ENCODE measurements at regions not wholly inside any gene's neighbourhood (a gene's known extent, or its start where the extent isn't known, plus 50 kb on each side); places are given as distances from the start of the nearest gene placed in this dataset.

DNA sequence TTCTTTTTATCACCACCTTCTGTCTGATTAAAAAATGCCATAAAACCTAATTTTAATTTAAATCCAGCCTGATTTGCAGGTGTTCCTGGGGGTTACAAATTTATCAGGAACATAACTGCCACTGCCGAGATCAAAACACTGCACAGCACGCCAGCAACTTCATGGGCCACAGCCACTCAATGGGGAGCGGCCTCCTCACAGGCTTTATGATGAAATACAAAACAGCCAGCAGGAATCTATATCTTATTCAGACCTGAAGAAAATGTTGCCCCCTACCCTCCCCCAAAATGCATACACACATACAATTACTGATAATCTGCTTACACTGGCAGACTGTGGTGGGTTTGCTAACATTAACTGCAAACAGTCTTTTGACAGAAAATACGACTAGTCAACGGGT, 151.7 kb upstream of the POU5F2 start:
- H3K27ac ChIP-seq: no peak overlapping the region
- no peak for ATAC-seq
- no peaks in the 10 kb centered on the region for H3K36me3 ChIP-seq
- TF ChIP-seq, protein P1, sequence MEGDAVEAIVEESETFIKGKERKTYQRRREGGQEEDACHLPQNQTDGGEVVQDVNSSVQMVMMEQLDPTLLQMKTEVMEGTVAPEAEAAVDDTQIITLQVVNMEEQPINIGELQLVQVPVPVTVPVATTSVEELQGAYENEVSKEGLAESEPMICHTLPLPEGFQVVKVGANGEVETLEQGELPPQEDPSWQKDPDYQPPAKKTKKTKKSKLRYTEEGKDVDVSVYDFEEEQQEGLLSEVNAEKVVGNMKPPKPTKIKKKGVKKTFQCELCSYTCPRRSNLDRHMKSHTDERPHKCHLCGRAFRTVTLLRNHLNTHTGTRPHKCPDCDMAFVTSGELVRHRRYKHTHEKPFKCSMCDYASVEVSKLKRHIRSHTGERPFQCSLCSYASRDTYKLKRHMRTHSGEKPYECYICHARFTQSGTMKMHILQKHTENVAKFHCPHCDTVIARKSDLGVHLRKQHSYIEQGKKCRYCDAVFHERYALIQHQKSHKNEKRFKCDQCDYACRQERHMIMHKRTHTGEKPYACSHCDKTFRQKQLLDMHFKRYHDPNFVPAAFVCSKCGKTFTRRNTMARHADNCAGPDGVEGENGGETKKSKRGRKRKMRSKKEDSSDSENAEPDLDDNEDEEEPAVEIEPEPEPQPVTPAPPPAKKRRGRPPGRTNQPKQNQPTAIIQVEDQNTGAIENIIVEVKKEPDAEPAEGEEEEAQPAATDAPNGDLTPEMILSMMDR (IDR thresholded peaks at IDR 0.05): no peak
- H3K9me3 ChIP-seq: no peaks in the 10 kb centered on the region
- no peaks in the 10 kb centered on the region for H3K4me1 ChIP-seq
- no peaks in the 10 kb centered on the region for H3K27me3 ChIP-seq (ENCODE audit: low read depth)
- H3K4me3 ChIP-seq: no peak overlapping the region
- DNase-seq: no peak
- intact Hi-C loops (cut with DNase I): no loop called here

DNA sequence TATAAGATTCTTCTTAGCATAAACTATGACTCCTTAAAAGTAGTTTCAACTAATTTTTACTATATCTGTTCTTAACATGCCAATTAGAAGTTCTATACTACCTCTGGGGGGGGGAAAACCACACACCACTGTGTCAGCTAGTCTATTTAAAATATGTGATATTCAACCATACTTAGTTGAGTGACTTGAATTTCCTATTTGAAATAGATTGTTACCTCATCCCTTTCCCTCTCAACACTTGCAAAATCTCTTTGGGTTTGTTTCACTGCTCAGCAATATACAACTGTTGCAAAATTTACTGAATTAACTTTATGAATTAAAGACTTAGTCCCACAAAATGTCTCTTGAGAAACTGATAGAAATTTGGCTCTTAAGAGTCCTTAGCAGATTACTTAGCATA, 151.1 kb upstream of the POU5F2 start:
- Histone ChIP-seq H3K27me3 (ENCODE audit: low read depth) (no peaks in the 10 kb centered on the region), H3K9me3 (no peaks in the 10 kb centered on the region), H3K27ac (no peak overlapping the region), H3K4me3 (no peak overlapping the region), H3K36me3 (no peaks in the 10 kb centered on the region), H3K4me1 (no peaks in the 10 kb centered on the region)
- DNase-seq (no peak), ATAC-seq (no peak)
- TF ChIP-seq, protein P1 (IDR thresholded peaks at IDR 0.05): no peak
- intact Hi-C loops (cut with DNase I): no loop called here

DNA sequence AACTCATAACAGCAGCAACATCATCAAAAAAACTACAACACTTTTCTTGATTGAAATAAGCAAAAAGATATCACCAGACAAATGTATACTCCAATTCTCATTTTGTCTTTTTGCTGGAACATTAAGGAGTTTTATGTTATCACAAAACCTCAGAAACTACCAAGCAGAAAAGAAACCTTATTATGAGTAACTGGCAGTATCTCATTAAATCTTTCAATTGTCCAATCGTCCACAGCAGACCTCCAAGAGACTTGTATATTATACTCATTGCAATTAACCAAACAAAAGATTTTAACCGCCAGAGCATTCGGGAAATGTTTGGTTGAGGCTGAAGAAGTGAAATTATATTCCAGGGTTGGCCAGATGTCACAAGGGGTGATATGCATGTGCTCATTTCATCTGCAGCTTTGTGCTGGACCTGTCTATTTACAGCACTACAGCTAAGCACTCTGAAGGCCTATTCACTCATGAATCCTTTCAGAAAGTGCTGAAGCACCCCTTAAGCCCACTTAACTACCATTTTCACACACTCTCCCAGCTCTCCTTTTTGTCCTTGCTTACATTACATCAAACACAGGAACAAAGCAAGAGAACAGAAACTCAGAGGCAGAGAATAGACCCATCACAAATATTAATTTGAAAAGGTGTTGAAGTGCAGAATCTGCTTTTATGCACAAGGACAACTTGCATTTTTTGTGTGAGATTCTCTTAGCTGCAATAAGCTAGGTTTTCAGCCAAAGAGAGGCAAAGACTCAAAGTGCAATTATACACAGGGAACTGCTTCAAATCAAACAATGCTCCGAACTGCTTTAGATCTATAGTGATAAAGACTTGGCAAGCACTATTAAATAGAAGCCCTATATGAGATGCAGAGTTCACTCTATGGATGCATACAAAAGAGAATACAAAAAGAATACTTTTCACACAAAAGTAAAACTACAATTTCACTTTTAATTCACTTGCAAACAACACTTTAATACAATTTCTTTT, 150.4 kb upstream of the POU5F2 start:
- DNase-seq (no peak), ATAC-seq (peak; percentile 72 to 84)
- TF ChIP-seq, protein P1 (IDR thresholded peaks at IDR 0.05): no peak
- intact Hi-C loops (cut with DNase I): no loop called here
- Histone ChIP-seq H3K36me3 (no peaks in the 10 kb centered on the region), H3K4me3 (no peak overlapping the region), H3K27me3 (ENCODE audit: low read depth) (no peaks in the 10 kb centered on the region), H3K27ac (no peak overlapping the region), H3K9me3 (no peaks in the 10 kb centered on the region), H3K4me1 (no peaks in the 10 kb centered on the region)

DNA sequence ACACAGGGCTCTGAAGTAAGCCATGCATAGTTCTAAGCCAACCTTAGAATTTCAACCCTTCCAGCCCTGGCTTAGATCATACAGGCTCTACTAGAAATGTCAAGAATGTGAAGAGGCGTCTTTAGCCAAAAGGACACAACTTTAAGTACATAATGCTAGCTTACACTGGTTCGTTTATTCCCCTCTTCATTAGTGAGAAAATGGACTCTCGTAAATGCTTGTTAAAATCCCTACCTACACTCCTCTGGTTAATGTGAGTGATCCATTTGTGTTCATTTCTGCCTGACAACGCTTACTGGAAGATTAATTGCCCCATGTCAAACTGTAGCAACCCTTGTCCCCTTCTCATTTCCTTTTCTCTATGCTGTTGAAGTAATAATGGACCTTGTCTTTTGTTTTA, 149.3 kb upstream of the POU5F2 start:
- DNase-seq: no peak
- ATAC-seq: peak; percentile 77 to 85
- no peaks in the 10 kb centered on the region for H3K4me1 ChIP-seq

DNA sequence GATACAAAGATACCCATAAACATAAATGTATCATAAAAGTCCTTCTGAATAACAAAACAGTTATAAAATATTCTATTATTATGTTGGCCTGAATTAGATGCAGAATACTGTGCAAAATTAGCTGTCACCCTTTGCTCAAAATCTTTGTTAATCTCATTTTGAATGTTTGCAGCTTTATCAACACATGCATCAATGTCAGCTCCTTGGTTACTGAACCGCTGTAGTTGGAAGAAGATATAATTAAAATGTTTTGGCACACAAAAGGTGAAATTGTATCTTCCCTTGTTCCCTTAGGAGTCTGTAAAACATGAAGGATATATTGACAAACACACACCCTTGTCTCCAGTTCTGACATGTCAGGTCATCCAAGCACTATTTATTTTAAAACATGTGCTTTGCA, 146.3 kb upstream of the POU5F2 start:
- Histone ChIP-seq H3K4me1 (no peaks in the 10 kb centered on the region), H3K9me3 (no peaks in the 10 kb centered on the region), H3K27ac (no peak overlapping the region), H3K4me3 (no peak overlapping the region), H3K27me3 (ENCODE audit: low read depth) (no peaks in the 10 kb centered on the region), H3K36me3 (no peaks in the 10 kb centered on the region)
- TF ChIP-seq, protein P1 (IDR thresholded peaks at IDR 0.05): no peak
- no peak for DNase-seq
- intact Hi-C loops (cut with DNase I): no loop called here
- no peak for ATAC-seq

More for the DNA sequence above, 149.3 kb upstream of the POU5F2 start:
- H3K36me3 ChIP-seq: no peaks in the 10 kb centered on the region
- no peak overlapping the region for H3K4me3 ChIP-seq
- TF ChIP-seq, protein P1 (IDR thresholded peaks at IDR 0.05): no peak
- H3K27me3 ChIP-seq (ENCODE audit: low read depth): no peaks in the 10 kb centered on the region
- H3K9me3 ChIP-seq: no peaks in the 10 kb centered on the region
- H3K27ac ChIP-seq: no peak overlapping the region
- intact Hi-C loops (cut with DNase I): no loop called here
